ENCODE measurements at regions not wholly inside any gene's neighbourhood (a gene's known extent, or its start where the extent isn't known, plus 50 kb on each side); places are given as distances from the start of the nearest gene placed in this dataset.

DNA sequence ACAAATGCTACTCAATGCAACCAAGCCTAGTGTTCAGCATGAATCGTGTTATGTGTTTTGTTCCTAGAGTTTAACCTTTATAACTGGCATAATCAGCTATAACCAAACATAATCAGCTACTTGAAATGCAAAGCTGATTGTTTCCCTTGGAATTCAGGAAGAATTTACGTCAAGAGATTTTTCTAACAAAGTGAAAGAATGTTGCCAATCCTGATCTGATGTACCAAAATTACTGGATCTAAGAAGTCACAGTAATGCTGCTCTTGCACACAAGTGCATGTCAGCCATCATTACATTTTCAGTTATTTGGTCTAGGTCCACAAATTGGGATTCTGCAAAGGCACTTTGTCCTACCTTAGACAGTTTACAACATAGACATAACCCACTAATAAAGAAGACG lies 662.3 kb upstream of the SEMA6A start:
- no peak for DNase-seq (ENCODE audit: low read depth in 2 of 2)

- DNase-seq (ENCODE audit: low read depth in 2 of 2), result no peak
Observed at GRCh38 chr5:117235786-117236185, 661.2 kb upstream of the SEMA6A start.

GRCh38 chr5:117230375-117230774 lies 655.8 kb upstream of the SEMA6A start:
- no peak for DNase-seq (ENCODE audit: low read depth in 2 of 2)

DNA sequence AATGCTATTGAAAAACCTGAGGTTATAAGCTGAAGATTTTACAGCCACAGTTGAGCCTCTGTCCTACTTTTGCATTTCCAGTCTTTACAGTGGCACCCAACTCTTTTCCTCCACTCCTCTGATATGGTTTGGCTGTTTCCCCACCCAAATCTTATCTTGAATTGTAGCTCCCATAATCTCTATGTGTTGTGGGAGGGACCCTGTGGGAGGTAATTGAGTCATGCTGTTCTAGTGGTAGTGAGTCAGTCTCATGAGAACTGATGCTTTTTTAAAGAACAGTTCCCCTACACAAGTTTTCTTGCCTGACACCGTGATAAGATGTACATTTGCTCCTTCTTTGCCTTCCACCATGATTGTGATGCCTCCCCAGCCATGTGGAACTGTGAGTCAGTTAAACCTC lies 646.1 kb upstream of the SEMA6A start:
- no peak for DNase-seq (ENCODE audit: low read depth in 2 of 2)

GRCh38 chr5:117218789-117219188 lies 644.2 kb upstream of the SEMA6A start:
- no peak for DNase-seq (ENCODE audit: low read depth in 2 of 2)

DNA sequence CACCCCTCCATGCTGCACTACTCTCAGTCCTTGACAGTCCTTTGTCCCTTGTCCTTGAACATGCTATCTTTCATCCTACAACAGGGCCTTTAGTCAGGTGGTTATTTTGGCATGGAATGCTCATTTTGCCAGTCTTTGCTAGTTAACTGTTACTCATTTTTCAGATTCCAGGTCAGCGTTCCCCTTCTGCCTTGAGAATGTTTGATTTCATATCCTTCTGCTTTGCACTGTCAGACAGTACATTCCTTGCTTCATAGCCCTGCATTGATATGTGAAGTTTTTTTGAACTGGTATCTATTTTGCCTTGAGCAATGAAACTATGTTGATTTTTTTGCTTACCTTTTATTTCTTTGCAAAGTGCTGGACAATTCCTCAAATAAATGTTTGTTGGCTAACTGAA lies 638.2 kb upstream of the SEMA6A start:
- no peak for DNase-seq (ENCODE audit: low read depth in 2 of 2)

- no peak for DNase-seq (ENCODE audit: low read depth in 2 of 2)
Observed at GRCh38 chr5:117210796-117211195, 636.2 kb upstream of the SEMA6A start.

- no peak for DNase-seq (ENCODE audit: low read depth in 2 of 2)
Observed at GRCh38 chr5:117209479-117209878, 634.9 kb upstream of the SEMA6A start.

DNA sequence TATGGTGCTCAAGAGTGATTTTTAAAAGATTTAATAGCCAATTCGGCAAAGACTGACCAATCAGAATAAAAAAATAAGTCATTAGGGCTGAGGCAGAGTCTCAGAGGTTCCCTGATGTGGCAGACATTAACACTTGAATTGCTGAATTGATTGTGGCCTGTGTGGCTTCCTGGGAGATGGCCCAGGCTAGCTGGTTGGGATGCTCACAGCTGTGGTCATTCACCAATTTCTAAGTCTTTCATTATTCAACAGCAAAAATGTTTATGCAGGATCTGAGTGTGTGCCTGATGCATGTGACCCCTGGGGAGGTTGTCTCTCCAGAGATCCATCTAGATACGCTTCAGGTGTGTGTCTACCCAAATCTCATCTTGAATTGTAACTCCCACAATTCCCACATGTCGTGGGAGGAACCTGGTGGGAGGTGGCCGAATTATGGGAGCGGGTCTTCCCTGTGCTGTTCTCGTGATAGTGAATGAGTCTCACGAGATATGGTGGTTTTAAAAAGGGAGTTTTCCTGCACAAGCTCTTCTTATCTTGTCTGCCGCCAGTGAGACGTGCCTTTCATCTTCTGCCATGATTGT lies 632.6 kb upstream of the SEMA6A start:
- DNase-seq (ENCODE audit: low read depth in 2 of 2), result no peak

- DNase-seq (ENCODE audit: low read depth in 2 of 2), result no peak
Observed at GRCh38 chr5:117205894-117206293, 631.3 kb upstream of the SEMA6A start.

DNA sequence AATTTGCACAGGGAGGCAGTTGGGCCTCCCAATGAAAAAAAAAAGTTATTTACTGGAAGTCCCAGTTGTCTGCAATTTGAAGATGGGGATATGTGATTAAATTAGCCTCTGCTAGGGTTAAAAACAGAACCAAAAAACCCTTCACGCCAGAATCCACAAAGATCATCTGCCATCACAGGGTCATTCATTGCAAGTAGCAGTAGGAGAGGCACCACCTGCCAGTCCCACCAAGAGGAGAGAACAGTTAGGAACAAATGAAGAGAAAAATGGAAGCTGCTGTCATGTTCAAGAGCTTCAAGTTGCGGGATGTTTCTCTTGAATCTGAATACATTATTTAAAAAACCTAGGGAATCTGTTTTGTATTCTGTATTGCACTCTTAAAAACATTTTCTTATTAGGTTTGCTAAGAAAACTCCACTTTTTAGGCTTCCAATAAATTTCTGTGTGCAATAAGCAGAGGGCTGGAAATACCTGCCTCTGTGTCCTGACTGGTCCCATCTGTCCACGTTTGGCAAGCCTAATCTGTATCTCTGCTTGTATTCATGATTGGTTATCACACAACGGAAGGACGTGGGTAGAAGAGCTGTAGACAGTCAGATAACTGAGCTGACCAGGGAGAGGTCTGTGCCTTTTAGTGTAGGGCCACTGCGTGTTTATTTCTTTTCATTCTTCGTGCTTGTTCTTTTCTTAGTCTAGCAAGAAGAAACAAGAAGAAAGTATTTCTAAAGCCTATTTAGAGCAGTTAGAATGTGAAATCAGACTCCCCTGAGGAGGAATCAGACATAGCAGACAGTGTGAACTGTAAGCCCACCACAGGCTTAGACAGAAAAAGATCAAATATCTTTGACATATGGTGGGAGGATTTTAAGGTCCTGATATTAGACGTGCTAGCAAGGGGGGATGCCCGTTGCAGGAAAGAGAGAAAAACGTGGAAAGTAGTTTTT lies 630.6 kb upstream of the SEMA6A start:
- no peak for DNase-seq (ENCODE audit: low read depth in 2 of 2)

GRCh38 chr5:117204404-117204803 lies 629.8 kb upstream of the SEMA6A start:
- no peak for DNase-seq (ENCODE audit: low read depth in 2 of 2)

DNA sequence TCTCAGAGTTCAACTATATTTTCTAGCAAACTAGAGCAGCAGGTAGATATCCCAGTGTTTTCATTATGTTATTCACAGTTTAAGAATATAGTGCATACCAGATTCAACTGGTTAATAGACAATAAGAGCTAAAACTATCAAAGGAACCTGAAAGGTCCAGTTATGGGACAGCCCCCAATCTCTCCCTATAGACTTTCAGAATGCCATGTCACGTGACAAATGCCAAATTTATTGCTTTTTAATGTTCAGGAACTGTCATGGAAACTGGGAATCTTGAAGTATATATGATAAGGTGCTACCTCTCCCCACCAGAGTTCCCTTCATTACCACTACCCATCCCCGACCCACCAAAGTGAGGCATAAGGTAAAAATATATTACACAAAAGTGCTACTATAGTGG lies 629.0 kb upstream of the SEMA6A start:
- no peak for DNase-seq (ENCODE audit: low read depth in 2 of 2)

DNA sequence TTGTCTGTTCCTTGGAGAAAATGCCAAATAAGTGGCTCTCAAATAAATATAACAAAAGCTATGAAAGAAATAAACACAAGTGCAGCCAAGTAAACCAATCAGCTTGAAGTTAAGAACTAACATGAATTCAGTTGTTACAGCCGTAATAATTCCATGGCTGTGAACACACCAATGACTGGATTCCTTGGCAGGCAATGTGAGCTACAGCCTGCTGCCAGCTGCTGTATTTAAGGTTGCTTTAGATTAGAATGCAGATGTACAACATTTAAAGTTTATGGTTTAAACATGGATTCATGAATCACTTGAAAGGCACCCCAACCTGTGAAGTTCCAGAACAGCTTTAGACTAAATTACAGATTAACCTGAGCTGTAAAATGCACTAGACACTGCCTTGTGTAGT lies 626.4 kb upstream of the SEMA6A start:
- DNase-seq (ENCODE audit: low read depth in 2 of 2), result no peak

GRCh38 chr5:117195076-117195475 lies 620.5 kb upstream of the SEMA6A start:
- no peak for DNase-seq (ENCODE audit: low read depth in 2 of 2)

DNA sequence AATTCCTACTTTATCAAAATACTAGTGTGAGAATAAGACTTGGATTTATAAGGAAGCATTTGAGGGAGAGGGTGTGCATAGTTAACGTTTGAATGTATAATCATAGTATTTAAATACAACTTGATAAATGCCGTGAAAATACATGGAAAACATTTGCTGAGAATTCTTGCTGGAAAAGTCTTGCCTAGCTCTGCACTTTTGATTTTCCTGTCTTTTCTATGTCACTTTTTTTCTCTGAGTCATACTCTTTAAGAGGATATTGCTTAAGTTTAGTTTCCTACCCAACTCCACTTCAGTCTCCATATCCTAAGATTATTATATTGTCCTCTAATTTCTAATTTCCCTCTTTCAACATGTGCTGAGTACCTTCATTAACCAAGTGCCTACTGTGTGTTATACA lies 616.6 kb upstream of the SEMA6A start:
- DNase-seq (ENCODE audit: low read depth in 2 of 2), result no peak

GRCh38 chr5:117189784-117190183 lies 615.2 kb upstream of the SEMA6A start:
- DNase-seq (ENCODE audit: low read depth in 2 of 2), result no peak

GRCh38 chr5:117188211-117188610 lies 613.6 kb upstream of the SEMA6A start:
- DNase-seq (ENCODE audit: low read depth in 2 of 2), result no peak

GRCh38 chr5:117186751-117187150 lies 612.1 kb upstream of the SEMA6A start:
- DNase-seq (ENCODE audit: low read depth in 2 of 2), result no peak

- no peak for DNase-seq (ENCODE audit: low read depth in 2 of 2)
Observed at GRCh38 chr5:117183326-117183725, 608.7 kb upstream of the SEMA6A start.

- DNase-seq (ENCODE audit: low read depth in 2 of 2), result no peak
Observed at GRCh38 chr5:117182104-117182503, 607.5 kb upstream of the SEMA6A start.

DNA sequence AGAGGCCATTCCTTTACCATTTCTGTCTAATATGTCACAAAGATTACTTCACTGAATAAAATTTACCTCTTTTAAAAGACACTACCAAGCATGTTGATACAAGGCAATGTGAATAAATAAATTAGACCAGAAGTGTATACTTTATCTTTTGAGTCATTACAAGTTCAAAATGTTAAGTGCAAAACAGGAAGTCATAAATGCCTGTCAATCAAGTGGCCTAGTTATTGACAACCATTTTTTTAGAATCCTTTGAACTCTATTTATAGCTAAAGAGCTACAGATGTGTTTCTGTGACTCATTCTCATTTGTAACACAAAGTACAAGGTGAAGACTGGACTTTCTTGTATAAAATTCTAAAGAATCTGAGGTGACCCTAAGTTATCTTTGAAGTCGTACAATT lies 602.7 kb upstream of the SEMA6A start:
- DNase-seq (ENCODE audit: low read depth in 2 of 2), result no peak

DNA sequence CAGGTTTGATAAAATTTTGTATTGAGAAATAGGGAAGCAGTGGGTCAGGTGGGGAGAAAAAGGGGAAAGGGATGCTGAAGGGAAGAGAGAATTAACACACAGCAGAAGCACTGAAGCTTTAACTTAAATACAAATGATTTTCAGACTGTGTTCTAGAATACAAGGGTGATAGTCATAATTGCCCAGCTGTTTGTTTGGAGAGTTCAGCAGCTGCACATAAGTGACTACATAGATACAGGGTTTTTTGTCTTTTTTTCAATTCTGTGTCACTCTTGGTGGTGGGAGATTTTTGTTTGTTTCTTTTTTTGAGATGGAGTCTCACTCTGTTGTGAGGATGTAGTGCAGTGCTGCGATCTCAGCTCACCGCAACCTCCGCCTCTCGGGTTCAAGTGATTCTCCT lies 590.4 kb upstream of the SEMA6A start:
- no peak for DNase-seq (ENCODE audit: low read depth in 2 of 2)

Measured in stimulated activated CD8-positive, alpha-beta memory T cell treated with anti-CD3 and anti-CD28 coated beads, Interleukin-7, amount 100 ng/mL, for 4 hours (primary cell).